Motor neuron (in vitro differentiated cells): ENCODE measurements at regions not wholly inside any gene's neighbourhood (a gene's known extent, or its start where the extent isn't known, plus 50 kb on each side); places are given as distances from the start of the nearest gene placed in this dataset.
A peak's percentile ranks its signal among the peaks of the same experiment; 100 is the strongest.
"Not testable (repeated sequence)": the region's sequence is repeated elsewhere in the genome, so short reads cannot be mapped to it uniquely, and the experiment has no call there.

Source experiments
- ATAC-seq, 8 experiments: fragments of 200-7000 bp; cut with Tn5 transposase; replicated peaks in 6 of 8; 2 replicates each; pipeline ENCODE4 v1.8.0; 2021; ENCODE audit warnings: mild to moderate bottlenecking in 8 of 8, moderate library complexity in 8 of 8
- H3K27ac ChIP-seq, 2 donors: fragments of 250-450 bp; sonication (Bioruptor Pico); 2 replicates each; pipeline ENCODE4 v1.9.0; 2021; ENCODE audit warnings: antibody characterized with exemption in 2 of 2, mild to moderate bottlenecking in 2 of 2, moderate library complexity in 1 of 2
- H3K4me1 ChIP-seq, 2 donors: fragments of 250-450 bp; sonication (Bioruptor Pico); replicated peaks in 1 of 2; 2 replicates each; pipeline ENCODE4 v1.6.1; 2021; ENCODE audit warnings: antibody characterized with exemption in 2 of 2, mild to moderate bottlenecking in 2 of 2, moderate library complexity in 1 of 2
- H3K4me3 ChIP-seq, 5 donors: fragments of 250-450 bp; sonication (Bioruptor Pico); 2 replicates each; pipeline ENCODE4 v1.9.0; 2021; ENCODE audit warnings: antibody characterized with exemption in 5 of 5, mild to moderate bottlenecking in 5 of 5, moderate library complexity in 4 of 5
- WGBS, 10 experiments: fragments of 450-650 bp; shearing (Covaris generic); methylation state at CpG; one replicate each; pipeline ENCODE4 v1.0.0; 2022; 5-methylcytosine and 5-hydroxymethylcytosine counted together
- in situ Hi-C, 9 experiments: fragments of 400-800 bp; cut with MboI; loops; one replicate each; pipeline ENCODE4 v1.15.0; 2021; ENCODE audit warnings: low sequenced_read_pairs in 9 of 9, low pct_unique_long_range_greater_than_20kb in 2 of 9; ENCODE audit not compliant: unreplicated experiment in 9 of 9

DNA sequence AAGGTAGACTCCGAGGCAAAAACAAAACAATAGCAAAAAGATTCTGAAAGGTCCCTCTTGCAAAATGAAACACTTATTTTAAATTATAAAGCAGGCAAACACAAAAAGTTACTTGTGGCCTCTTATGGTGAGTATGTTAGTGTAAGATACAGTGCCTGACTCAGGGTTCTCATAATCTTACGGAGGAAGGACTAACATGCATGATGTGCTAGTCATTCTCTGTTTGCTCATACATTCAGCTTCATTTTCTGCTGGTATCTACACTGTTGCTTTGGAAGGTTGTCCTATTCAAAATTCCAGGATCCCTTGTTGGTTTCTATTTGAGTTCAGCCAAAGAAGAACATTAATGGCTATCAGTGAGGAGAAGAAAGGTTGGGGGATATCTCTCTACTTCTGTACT is 249.1 kb upstream of the FAM47A start:
- Histone ChIP-seq H3K4me1 (no peaks in the 10 kb centered on the region), H3K27ac (no peak overlapping the region), H3K4me3 (no peak overlapping the region)
- WGBS, 10 experiments, result 0 to 86% (median 33%) methylated on average over 1 to 2 of the region's 2 CpGs; no CpG with 5 or more reads in 6 of the 10 experiments
- no peak for ATAC-seq
- in situ Hi-C loops, result no loop called here

DNA sequence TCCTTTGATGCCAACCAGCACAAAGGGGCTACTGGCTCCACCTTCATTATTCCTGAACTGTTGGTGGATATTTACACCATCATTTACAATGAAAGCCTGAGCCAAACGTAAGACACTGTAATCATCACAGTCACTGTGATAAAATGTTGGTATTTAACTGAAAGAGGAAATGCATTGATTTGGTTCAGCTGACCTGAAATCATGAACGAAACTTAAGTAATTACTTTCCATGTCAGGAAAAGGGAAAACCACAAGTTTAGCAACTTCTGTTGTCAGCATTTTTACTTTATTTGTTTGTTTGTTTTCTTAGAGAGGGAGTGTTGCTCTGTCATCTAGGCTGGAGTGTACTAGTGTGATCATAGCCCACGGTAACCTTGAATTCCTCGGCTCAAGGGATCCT is 247.8 kb upstream of the FAM47A start:
- no peak for ATAC-seq
- Histone ChIP-seq H3K4me3 (no peak overlapping the region), H3K4me1 (no peaks in the 10 kb centered on the region), H3K27ac (no peak overlapping the region)
- in situ Hi-C loops, result no loop called here
- 0 to 80% (median 32%) methylated on average over 1 to 4 of the region's 4 CpGs; no CpG with 5 or more reads in 6 of the 10 experiments for WGBS, 10 experiments

DNA sequence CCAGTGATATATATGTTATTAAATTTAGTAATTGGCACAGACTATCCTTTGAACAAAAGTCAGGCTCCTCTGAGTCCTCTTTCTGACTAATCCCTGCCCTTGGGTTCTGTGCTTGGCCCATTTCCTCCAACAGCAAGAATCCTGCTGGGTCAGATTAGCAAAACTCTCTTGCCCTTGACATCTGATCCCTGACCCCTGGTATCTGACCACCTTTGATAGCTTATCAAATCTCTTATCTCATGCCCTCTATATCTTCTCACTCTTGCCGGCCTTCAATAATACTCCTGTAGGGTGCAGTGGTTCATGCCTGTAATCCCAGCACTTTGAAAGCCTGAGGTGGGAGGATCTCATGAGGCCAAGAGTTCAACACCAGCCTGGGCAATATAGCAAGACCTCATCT is 245.5 kb upstream of the FAM47A start:
- in situ Hi-C loops, result no loop called here

GRCh38 chrX:34371754-34372153 is 239.6 kb upstream of the FAM47A start:
- in situ Hi-C loops, result no loop called here
- ATAC-seq, result no peak

More for the DNA sequence above, 245.5 kb upstream of the FAM47A start:
- no peak overlapping the region for H3K27ac ChIP-seq
- WGBS, 10 experiments, result 0 to 100% (median 40%) methylated on average over 1 of the region's 1 CpG; no CpG with 5 or more reads in 7 of the 10 experiments
- H3K4me3 ChIP-seq, result no peak overlapping the region
- H3K4me1 ChIP-seq, result no peaks in the 10 kb centered on the region
- no peak for ATAC-seq

GRCh38 chrX:34365471-34365870 is 233.4 kb upstream of the FAM47A start:
- peak in 2 of 8 experiments; percentile 36 to 47 for ATAC-seq
- WGBS, 10 experiments, result 0 to 50% (median 25%) methylated on average over 1 to 3 of the region's 4 CpGs; no CpG with 5 or more reads in 3 of the 10 experiments
- no peak overlapping the region for H3K27ac ChIP-seq
- H3K4me3 ChIP-seq, result no peak overlapping the region
- in situ Hi-C loops, result no loop called here
- H3K4me1 ChIP-seq, result no peaks in the 10 kb centered on the region

More at GRCh38 chrX:34371754-34372153, 239.6 kb upstream of the FAM47A start:
- Histone ChIP-seq H3K27ac (no peak overlapping the region), H3K4me3 (no peak overlapping the region), H3K4me1 (no peaks in the 10 kb centered on the region)
- WGBS, 10 experiments, result 20 to 100% (median 44%) methylated on average over 1 of the region's 1 CpG; no CpG with 5 or more reads in 7 of the 10 experiments

GRCh38 chrX:34350561-34351335 is 218.6 kb upstream of the FAM47A start:
- Histone ChIP-seq H3K4me1 (no peaks in the 10 kb centered on the region), H3K4me3 (no peak overlapping the region), H3K27ac (no peak overlapping the region)
- 0 to 100% (median 57%) methylated on average over 1 to 3 of the region's 3 CpGs; no CpG with 5 or more reads in 3 of the 10 experiments for WGBS, 10 experiments
- in situ Hi-C loops, result no loop called here
- no peak for ATAC-seq

- Histone ChIP-seq H3K4me1 (no peaks in the 10 kb centered on the region), H3K4me3 (no peak overlapping the region), H3K27ac (no peak overlapping the region)
- ATAC-seq, result no peak
- in situ Hi-C loops, result no loop called here
These were observed 210.9 kb upstream of the FAM47A start for GRCh38 chrX:34343001-34343400.

GRCh38 chrX:34341814-34342213 is 209.7 kb upstream of the FAM47A start:
- H3K27ac ChIP-seq, result no peak overlapping the region
- no peak for ATAC-seq
- WGBS, 10 experiments, result 6 to 53% (median 31%) methylated on average over 1 to 4 of the region's 4 CpGs; no CpG with 5 or more reads in 4 of the 10 experiments
- no peak overlapping the region for H3K4me3 ChIP-seq
- H3K4me1 ChIP-seq, result no peaks in the 10 kb centered on the region
- in situ Hi-C loops, result no loop called here

DNA sequence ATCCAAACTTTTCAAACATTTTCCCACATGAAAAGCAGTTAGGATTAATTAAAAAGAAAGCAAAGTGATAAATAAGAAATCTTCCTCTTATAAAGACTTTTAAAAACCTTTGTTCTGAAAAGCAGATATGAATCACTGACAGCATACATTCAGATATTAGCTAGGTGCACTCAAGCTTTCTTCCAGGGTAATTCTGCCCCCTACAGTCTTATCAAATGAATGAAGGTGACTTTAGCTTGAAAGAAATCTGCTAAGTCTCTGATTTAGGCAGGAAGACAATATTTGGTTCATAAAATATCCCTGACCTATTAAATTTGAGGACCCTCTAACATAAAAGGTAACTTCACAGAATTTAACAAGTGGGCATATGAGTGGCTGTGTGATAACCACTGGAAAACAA is 209.1 kb upstream of the FAM47A start:
- no peak overlapping the region for H3K27ac ChIP-seq
- in situ Hi-C loops, result no loop called here
- no peak for ATAC-seq
- no peaks in the 10 kb centered on the region for H3K4me1 ChIP-seq
- H3K4me3 ChIP-seq, result no peak overlapping the region

DNA sequence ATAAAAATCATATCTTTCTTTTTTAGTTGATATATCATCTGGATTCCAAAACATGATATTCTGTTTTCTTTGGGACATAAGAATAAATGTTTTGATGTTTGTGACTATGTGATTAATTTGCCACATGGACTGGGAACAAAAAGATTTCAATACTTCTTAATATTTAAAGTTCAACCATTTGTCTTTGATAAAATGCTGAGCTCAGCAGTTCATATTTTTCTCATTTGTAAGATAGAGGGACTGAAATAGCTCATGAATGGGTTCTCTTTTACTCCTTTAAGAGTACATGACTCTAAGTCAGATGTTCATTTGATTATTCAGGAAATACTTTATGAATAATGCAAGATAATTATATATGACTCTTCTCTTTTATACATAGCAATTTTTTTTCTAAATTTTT is 205.9 kb upstream of the FAM47A start:
- no peak overlapping the region for H3K4me3 ChIP-seq
- in situ Hi-C loops, result no loop called here

GRCh38 chrX:34335376-34335775 is 203.3 kb upstream of the FAM47A start:
- H3K4me3 ChIP-seq, H3K4me1 ChIP-seq, in situ Hi-C loops, ATAC-seq, H3K27ac ChIP-seq: not testable (repeated sequence)
- WGBS, 10 experiments, result 40% methylated on average over 2 of the region's 2 CpGs; no CpG with 5 or more reads in 9 of the 10 experiments

More for the DNA sequence above, 205.9 kb upstream of the FAM47A start:
- ATAC-seq, result no peak
- Histone ChIP-seq H3K4me1 (no peaks in the 10 kb centered on the region), H3K27ac (no peak overlapping the region)

DNA sequence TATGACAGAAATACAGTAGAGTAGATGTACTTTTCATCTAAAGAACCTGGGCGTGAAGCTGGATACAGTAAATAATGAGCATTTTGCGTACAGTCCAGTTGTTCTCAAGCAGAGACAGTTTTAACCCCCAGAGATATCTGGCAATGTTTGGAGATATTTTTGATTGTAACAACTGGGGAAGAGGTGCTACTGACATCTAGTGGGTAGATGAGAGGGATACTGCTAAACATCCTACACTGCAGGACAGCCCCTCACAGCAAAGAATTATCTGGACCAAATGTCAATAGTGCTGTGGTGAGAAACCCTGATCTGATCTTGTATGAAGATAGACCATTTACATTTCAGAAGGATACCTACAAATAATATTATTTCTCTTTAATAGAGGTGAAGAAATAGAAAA is 200.2 kb upstream of the FAM47A start:
- in situ Hi-C loops, result no loop called here
- H3K4me3 ChIP-seq, result no peak overlapping the region
- WGBS, 10 experiments, result 0 to 83% (median 45%) methylated on average over 1 to 2 of the region's 2 CpGs; no CpG with 5 or more reads in 6 of the 10 experiments
- no peaks in the 10 kb centered on the region for H3K4me1 ChIP-seq
- no peak overlapping the region for H3K27ac ChIP-seq
- peak in 2 of 8 experiments; percentile 25 to 27 for ATAC-seq

GRCh38 chrX:34325460-34325859 is 193.3 kb upstream of the FAM47A start:
- Histone ChIP-seq H3K27ac (no peak overlapping the region), H3K4me3 (no peak overlapping the region), H3K4me1 (peaks cover 0 to 3% of the 10 kb centered on the region in 2 donors)
- ATAC-seq, result peak in 4 of 8 experiments; percentile 28 to 79 (median 68)
- in situ Hi-C loops, result no loop called here
- WGBS, 10 experiments, result 0 to 40% (median 37%) methylated on average over 1 to 2 of the region's 2 CpGs; no CpG with 5 or more reads in 5 of the 10 experiments

- not testable (repeated sequence) for H3K4me3 ChIP-seq, ATAC-seq, H3K4me1 ChIP-seq, H3K27ac ChIP-seq
- WGBS, 10 experiments, result 17 to 100% (median 72%) methylated on average over 2 to 12 of the region's 16 CpGs; no CpG with 5 or more reads in 6 of the 10 experiments
- in situ Hi-C loops, result loop anchor here in 1 of 9 experiments (25.0 kb wide), 1 partner anchor 883 kb away; no protein-coding TSS in a partner anchor
These were observed 188.3 kb upstream of the FAM47A start for GRCh38 chrX:34320424-34320823.
